ENCODE measurements at regions not wholly inside any gene's neighbourhood (a gene's known extent, or its start where the extent isn't known, plus 50 kb on each side); places are given as distances from the start of the nearest gene placed in this dataset.
"Not testable (repeated sequence)": the region's sequence is repeated elsewhere in the genome, so short reads cannot be mapped to it uniquely, and the experiment has no call there.

DNA sequence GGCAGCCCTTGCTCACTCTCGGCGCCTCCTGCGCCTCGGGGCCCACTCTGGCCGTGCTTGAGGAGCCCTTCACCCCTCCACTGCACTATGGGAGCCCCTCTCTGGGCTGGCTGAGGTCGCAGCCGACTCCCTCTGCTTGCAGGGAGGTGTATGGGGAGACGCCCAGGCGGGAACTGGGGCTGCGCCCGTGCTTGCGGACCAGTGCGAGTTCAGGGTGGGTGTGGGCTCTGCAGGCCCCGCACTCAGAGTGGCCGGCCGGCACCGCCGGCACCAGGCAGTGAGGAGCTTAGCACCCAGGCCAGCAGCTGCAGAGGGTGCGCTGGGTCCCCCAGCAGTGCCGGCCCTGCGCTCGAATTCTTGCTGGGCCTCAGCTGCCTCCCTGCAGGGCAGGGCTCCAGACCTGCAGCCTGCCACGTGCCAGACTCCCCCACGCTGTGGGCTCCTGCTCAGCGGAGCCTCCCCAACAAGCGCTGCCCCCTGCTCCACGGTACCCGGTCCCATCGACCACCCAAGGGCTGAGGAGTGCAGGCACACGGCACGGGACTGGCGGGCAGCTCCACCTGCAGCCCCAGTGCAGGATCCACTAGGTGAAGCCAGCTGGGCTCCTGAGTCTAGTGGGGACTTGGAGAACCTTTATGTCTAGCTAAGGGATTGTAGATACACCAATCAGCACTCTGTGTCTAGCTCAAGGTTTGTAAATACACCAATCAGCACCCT lies 54.0 kb upstream of the WWC2 start:
- H3K4me1 ChIP-seq (ENCODE audit: insufficient read depth, low read length); H3K4me1 Mint-ChIP-seq; H3K27ac ChIP-seq (ENCODE audit: low read depth, low read length); H3K9me3 ChIP-seq (ENCODE audit: low read length); CTCF ChIA-PET; H3K36me3 Mint-ChIP-seq; H3K4me3 Mint-ChIP-seq; H3K36me3 ChIP-seq (ENCODE audit: insufficient read depth, low read length); H3K27ac Mint-ChIP-seq; H3K9me3 Mint-ChIP-seq; H3K4me3 ChIP-seq (ENCODE audit: low read length); POLR2A ChIA-PET; H3K27me3 ChIP-seq (ENCODE audit: insufficient read depth, low read length, poor library complexity, severe bottlenecking): not testable (repeated sequence)
- DNase-seq = peak in 1 of 5 donors; percentile 45
- peaks cover 6 to 23% of the 10 kb centered on the region in 2 donors for H3K27me3 Mint-ChIP-seq

DNA sequence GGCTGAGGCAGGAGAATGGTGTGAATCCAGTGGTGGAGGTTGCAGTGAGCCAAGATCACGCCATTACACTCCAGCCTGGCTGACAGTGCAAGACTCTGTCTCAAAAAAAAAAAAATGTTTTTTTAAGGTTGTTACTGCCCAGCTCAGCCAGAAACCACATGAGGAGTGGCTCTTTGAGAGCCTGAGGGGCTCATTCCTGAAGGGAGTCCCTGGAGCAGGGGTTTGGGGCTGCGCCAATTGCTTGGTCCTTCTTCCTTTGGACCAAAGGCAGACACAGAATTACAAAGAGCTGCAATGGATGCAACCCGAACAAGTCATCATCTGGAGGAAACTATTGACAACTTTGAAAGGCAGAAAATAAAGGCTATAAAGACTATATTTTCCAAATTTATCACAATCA lies 60.6 kb upstream of the WWC2 start:
- no peak overlapping the region for H3K27ac ChIP-seq (ENCODE audit: low read depth, low read length)
- no peak overlapping the region for H3K4me3 Mint-ChIP-seq
- peaks cover 0 to 4% (median 0%) of the 10 kb centered on the region in 5 donors for H3K9me3 Mint-ChIP-seq
- H3K36me3 ChIP-seq (ENCODE audit: insufficient read depth, low read length) = no peaks in the 10 kb centered on the region
- no peaks in the 10 kb centered on the region for H3K9me3 ChIP-seq (ENCODE audit: low read length)
- no peaks in the 10 kb centered on the region for H3K4me1 Mint-ChIP-seq
- peaks cover 7 to 10% of the 10 kb centered on the region in 2 donors for H3K27me3 Mint-ChIP-seq
- no peak overlapping the region for H3K4me3 ChIP-seq (ENCODE audit: low read length)
- POLR2A ChIA-PET = no interaction called here
- H3K27ac Mint-ChIP-seq = no peak overlapping the region
- no peaks in the 10 kb centered on the region for H3K27me3 ChIP-seq (ENCODE audit: insufficient read depth, low read length, poor library complexity, severe bottlenecking)
- H3K4me1 ChIP-seq (ENCODE audit: insufficient read depth, low read length) = no peaks in the 10 kb centered on the region
- H3K36me3 Mint-ChIP-seq = no peaks in the 10 kb centered on the region
- no peak for DNase-seq
- CTCF ChIA-PET = no interaction called here

DNA sequence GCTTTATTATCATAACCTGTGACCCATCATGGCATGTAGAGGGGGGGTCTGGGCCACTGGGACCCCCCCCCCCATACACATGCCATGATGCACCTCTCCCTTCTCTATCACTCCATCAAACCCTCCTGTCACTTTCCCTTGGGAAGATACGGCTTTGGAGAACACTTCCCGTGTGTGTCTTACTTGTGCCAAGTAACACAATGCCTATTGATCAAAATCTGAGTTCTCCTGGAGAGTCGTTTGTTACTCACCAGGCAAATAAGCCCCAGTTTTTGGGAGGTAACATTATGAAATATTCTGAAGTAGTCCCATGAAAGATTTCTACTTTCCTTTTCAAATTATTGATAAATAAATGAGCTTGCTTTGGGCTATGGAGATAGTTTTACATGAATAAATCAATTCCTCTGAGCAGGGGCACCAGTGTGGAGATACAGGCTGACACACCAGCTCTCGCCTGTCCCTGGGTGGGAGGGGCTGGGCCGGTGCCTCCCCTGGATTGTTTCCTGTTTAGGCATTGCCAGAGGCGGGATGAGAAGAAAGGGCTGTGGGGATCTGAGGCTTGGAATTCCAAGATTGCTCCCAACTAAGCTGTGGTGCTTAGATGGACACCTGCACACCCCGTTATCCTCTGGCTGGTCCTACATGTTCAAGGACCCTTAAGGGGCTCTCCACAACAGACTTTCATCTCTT lies 63.2 kb upstream of the WWC2 start:
- no peaks in the 10 kb centered on the region for H3K4me1 Mint-ChIP-seq
- no peak overlapping the region for H3K27ac ChIP-seq (ENCODE audit: low read depth, low read length)
- H3K4me3 ChIP-seq (ENCODE audit: low read length) = no peak overlapping the region
- H3K9me3 Mint-ChIP-seq = no peaks in the 10 kb centered on the region
- peaks cover 10 to 12% of the 10 kb centered on the region in 2 donors for H3K27me3 Mint-ChIP-seq
- H3K4me3 Mint-ChIP-seq = no peak overlapping the region
- H3K9me3 ChIP-seq (ENCODE audit: low read length) = no peaks in the 10 kb centered on the region
- H3K36me3 ChIP-seq (ENCODE audit: insufficient read depth, low read length) = no peaks in the 10 kb centered on the region
- ChIA-PET CTCF (no interaction called here), POLR2A (no interaction called here)
- no peaks in the 10 kb centered on the region for H3K36me3 Mint-ChIP-seq
- no peaks in the 10 kb centered on the region for H3K4me1 ChIP-seq (ENCODE audit: insufficient read depth, low read length)
- H3K27me3 ChIP-seq (ENCODE audit: insufficient read depth, low read length, poor library complexity, severe bottlenecking) = no peaks in the 10 kb centered on the region
- no peak for DNase-seq
- no peak overlapping the region for H3K27ac Mint-ChIP-seq

DNA sequence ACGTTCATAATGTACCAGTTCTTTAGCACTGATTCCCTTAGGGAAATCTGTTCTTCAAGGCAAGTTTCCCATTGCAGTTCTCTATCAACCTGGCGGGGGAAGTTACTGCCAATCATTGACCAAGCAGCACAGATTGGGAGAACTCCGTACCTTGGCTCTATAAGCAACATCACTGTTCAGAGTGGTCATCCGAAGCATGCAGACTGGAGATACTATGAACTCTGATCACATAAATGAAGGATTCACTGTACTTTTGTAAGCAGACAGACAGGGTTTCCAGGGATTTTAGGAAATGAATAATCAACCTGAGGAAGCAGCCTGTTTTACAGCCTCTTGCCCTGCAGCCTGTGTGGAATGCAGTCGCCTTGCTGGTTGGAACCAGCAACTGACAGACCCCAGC lies 63.8 kb upstream of the WWC2 start:
- Histone ChIP-seq H3K4me1 (ENCODE audit: insufficient read depth, low read length) (no peaks in the 10 kb centered on the region), H3K4me3 (ENCODE audit: low read length) (no peak overlapping the region), H3K27me3 (ENCODE audit: insufficient read depth, low read length, poor library complexity, severe bottlenecking) (no peaks in the 10 kb centered on the region), H3K27ac (ENCODE audit: low read depth, low read length) (no peak overlapping the region), H3K9me3 (ENCODE audit: low read length) (no peaks in the 10 kb centered on the region), H3K36me3 (ENCODE audit: insufficient read depth, low read length) (no peaks in the 10 kb centered on the region)
- H3K27ac Mint-ChIP-seq = no peak overlapping the region
- H3K4me3 Mint-ChIP-seq = no peak overlapping the region
- H3K4me1 Mint-ChIP-seq = no peaks in the 10 kb centered on the region
- ChIA-PET CTCF (no interaction called here), POLR2A (no interaction called here)
- no peaks in the 10 kb centered on the region for H3K9me3 Mint-ChIP-seq
- DNase-seq = no peak
- H3K27me3 Mint-ChIP-seq = peaks cover 10 to 12% of the 10 kb centered on the region in 2 donors
- no peaks in the 10 kb centered on the region for H3K36me3 Mint-ChIP-seq

- no peak for DNase-seq
- Histone ChIP-seq H3K27me3 (ENCODE audit: insufficient read depth, low read length, poor library complexity, severe bottlenecking) (no peaks in the 10 kb centered on the region), H3K4me1 (ENCODE audit: insufficient read depth, low read length) (no peaks in the 10 kb centered on the region), H3K4me3 (ENCODE audit: low read length) (no peak overlapping the region), H3K36me3 (ENCODE audit: insufficient read depth, low read length) (no peaks in the 10 kb centered on the region), H3K27ac (ENCODE audit: low read depth, low read length) (no peak overlapping the region), H3K9me3 (ENCODE audit: low read length) (no peaks in the 10 kb centered on the region)
- H3K4me3 Mint-ChIP-seq = no peak overlapping the region
- peaks cover 0 to 2% (median 0%) of the 10 kb centered on the region in 5 donors for H3K9me3 Mint-ChIP-seq
- no peak overlapping the region for H3K27ac Mint-ChIP-seq
- peaks cover 4 to 10% of the 10 kb centered on the region in 2 donors for H3K27me3 Mint-ChIP-seq
- ChIA-PET POLR2A (no interaction called here), CTCF (no interaction called here)
- no peaks in the 10 kb centered on the region for H3K4me1 Mint-ChIP-seq
- H3K36me3 Mint-ChIP-seq = no peaks in the 10 kb centered on the region
Observed at GRCh38 chr4:183030823-183031222, 68.2 kb upstream of the WWC2 start.

GRCh38 chr4:183030309-183030708 lies 68.7 kb upstream of the WWC2 start:
- Mint-ChIP-seq H3K9me3 (peaks cover 0 to 2% (median 0%) of the 10 kb centered on the region in 5 donors), H3K36me3 (no peaks in the 10 kb centered on the region), H3K4me3 (no peak overlapping the region), H3K27me3 (peaks cover 4 to 13% of the 10 kb centered on the region in 2 donors), H3K27ac (no peak overlapping the region), H3K4me1 (no peaks in the 10 kb centered on the region)
- H3K4me3 ChIP-seq (ENCODE audit: low read length) = no peak overlapping the region
- no peaks in the 10 kb centered on the region for H3K27me3 ChIP-seq (ENCODE audit: insufficient read depth, low read length, poor library complexity, severe bottlenecking)
- no peaks in the 10 kb centered on the region for H3K9me3 ChIP-seq (ENCODE audit: low read length)
- POLR2A ChIA-PET = no interaction called here
- DNase-seq = no peak
- H3K4me1 ChIP-seq (ENCODE audit: insufficient read depth, low read length) = no peaks in the 10 kb centered on the region
- no peak overlapping the region for H3K27ac ChIP-seq (ENCODE audit: low read depth, low read length)
- CTCF ChIA-PET = no interaction called here
- no peaks in the 10 kb centered on the region for H3K36me3 ChIP-seq (ENCODE audit: insufficient read depth, low read length)

GRCh38 chr4:183029365-183029764 lies 69.7 kb upstream of the WWC2 start:
- Histone ChIP-seq H3K4me3 (ENCODE audit: low read length) (no peak overlapping the region), H3K27me3 (ENCODE audit: insufficient read depth, low read length, poor library complexity, severe bottlenecking) (no peaks in the 10 kb centered on the region), H3K36me3 (ENCODE audit: insufficient read depth, low read length) (no peaks in the 10 kb centered on the region), H3K9me3 (ENCODE audit: low read length) (no peaks in the 10 kb centered on the region), H3K4me1 (ENCODE audit: insufficient read depth, low read length) (no peaks in the 10 kb centered on the region), H3K27ac (ENCODE audit: low read depth, low read length) (no peak overlapping the region)
- Mint-ChIP-seq H3K4me3 (no peak overlapping the region), H3K4me1 (no peaks in the 10 kb centered on the region), H3K27ac (no peak overlapping the region), H3K9me3 (peaks cover 0 to 2% (median 0%) of the 10 kb centered on the region in 5 donors), H3K27me3 (peaks cover 7 to 13% of the 10 kb centered on the region in 2 donors), H3K36me3 (no peaks in the 10 kb centered on the region)
- DNase-seq = no peak
- POLR2A ChIA-PET = no interaction called here
- CTCF ChIA-PET = no interaction called here

DNA sequence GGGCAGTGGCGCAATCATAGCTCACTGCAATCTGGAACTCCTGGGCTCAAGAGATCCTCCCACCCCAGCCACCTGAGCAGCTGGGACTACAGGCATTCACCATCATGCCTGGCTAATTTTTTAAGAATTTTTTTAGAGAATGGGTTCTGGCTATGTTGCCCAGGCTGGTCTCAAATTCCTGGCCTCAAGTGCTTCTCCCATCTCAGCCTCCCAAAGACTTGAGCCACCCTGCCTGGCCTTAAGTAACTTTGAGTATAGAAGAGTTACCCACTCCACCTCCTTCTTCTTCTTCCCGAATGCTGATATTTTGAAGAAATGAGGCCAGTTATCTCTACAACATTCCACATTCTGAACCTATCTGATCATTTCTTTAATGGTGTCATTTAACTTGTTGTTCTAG lies 72.4 kb upstream of the WWC2 start:
- Histone ChIP-seq H3K36me3 (ENCODE audit: insufficient read depth, low read length) (no peaks in the 10 kb centered on the region), H3K27ac (ENCODE audit: low read depth, low read length) (no peak overlapping the region), H3K27me3 (ENCODE audit: insufficient read depth, low read length, poor library complexity, severe bottlenecking) (no peaks in the 10 kb centered on the region), H3K4me1 (ENCODE audit: insufficient read depth, low read length) (no peaks in the 10 kb centered on the region), H3K4me3 (ENCODE audit: low read length) (no peak overlapping the region), H3K9me3 (ENCODE audit: low read length) (no peaks in the 10 kb centered on the region)
- CTCF ChIA-PET = no interaction called here
- peaks cover 8 to 10% of the 10 kb centered on the region in 2 donors for H3K27me3 Mint-ChIP-seq
- no peak overlapping the region for H3K4me3 Mint-ChIP-seq
- no peak overlapping the region for H3K27ac Mint-ChIP-seq
- H3K4me1 Mint-ChIP-seq = no peaks in the 10 kb centered on the region
- DNase-seq = no peak
- H3K9me3 Mint-ChIP-seq = peaks cover 0 to 2% (median 0%) of the 10 kb centered on the region in 5 donors
- no peaks in the 10 kb centered on the region for H3K36me3 Mint-ChIP-seq
- POLR2A ChIA-PET = no interaction called here
